ENCODE measurements at regions not wholly inside any gene's neighbourhood (a gene's known extent, or its start where the extent isn't known, plus 50 kb on each side); places are given as distances from the start of the nearest gene placed in this dataset.

DNA sequence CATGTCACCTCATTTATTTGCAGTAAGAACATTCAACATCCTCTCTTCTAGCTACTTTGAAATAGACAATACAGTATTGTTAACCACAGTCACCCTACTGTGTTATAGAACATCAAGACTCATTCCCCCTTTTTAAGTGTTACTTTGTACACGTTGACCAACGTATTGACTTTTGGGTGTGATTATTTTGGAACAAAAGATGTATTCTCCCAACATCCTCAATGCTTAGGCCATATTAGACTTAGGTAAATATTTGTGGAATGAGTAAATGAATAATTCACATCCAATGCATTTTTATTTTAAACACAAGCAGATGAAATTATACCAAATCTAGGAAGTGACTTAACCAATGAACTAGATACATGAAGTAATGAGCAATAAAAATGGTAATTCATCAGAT, 296.6 kb downstream of the CHRM3 start:
- Histone ChIP-seq H3K9ac (ENCODE audit: insufficient read depth, low read length) (no peak overlapping the region), H3K4me3 (replicated peaks in 1 of 4; ENCODE audit: control extremely low read depth in 1 of 4, insufficient read depth in 1 of 4, low read depth in 3 of 4, low read length in 4 of 4) (no peak overlapping the region), H3K4me2 (ENCODE audit: extremely low read depth, insufficient read depth, low read length) (no peak overlapping the region), H3K4me1 (ENCODE audit: control insufficient read depth, extremely low read depth, insufficient read depth, low read length) (no peaks in the 10 kb centered on the region), H3K36me3 (ENCODE audit: control insufficient read depth, insufficient read depth, low read length) (no peaks in the 10 kb centered on the region), H2AFZ (ENCODE audit: low read length) (no peak overlapping the region), H3K27ac (ENCODE audit: insufficient read depth, low read length) (no peak overlapping the region), H3K79me2 (ENCODE audit: control insufficient read depth, insufficient read depth, low read length) (no peaks in the 10 kb centered on the region), H3K9me3 (ENCODE audit: control insufficient read depth, insufficient read depth, low read depth, low read length) (no peaks in the 10 kb centered on the region), H3K27me3 (ENCODE audit: control insufficient read depth, insufficient read depth, low read length) (no peaks in the 10 kb centered on the region), H4K20me1 (ENCODE audit: control insufficient read depth, extremely low read depth, insufficient read depth, low read length) (no peaks in the 10 kb centered on the region)
- no peak for TF ChIP-seq EZH2 (IDR thresholded peaks at IDR 0.05; ENCODE audit: low read length, missing control alignments)
- TF ChIP-seq, protein P1, sequence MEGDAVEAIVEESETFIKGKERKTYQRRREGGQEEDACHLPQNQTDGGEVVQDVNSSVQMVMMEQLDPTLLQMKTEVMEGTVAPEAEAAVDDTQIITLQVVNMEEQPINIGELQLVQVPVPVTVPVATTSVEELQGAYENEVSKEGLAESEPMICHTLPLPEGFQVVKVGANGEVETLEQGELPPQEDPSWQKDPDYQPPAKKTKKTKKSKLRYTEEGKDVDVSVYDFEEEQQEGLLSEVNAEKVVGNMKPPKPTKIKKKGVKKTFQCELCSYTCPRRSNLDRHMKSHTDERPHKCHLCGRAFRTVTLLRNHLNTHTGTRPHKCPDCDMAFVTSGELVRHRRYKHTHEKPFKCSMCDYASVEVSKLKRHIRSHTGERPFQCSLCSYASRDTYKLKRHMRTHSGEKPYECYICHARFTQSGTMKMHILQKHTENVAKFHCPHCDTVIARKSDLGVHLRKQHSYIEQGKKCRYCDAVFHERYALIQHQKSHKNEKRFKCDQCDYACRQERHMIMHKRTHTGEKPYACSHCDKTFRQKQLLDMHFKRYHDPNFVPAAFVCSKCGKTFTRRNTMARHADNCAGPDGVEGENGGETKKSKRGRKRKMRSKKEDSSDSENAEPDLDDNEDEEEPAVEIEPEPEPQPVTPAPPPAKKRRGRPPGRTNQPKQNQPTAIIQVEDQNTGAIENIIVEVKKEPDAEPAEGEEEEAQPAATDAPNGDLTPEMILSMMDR (conservative IDR thresholded peaks at IDR 0.05 in 1 of 2, IDR thresholded peaks at IDR 0.05 in 1 of 2; ENCODE audit: low read depth in 1 of 2, low read length in 2 of 2): no peak
- no peak for DNase-seq (ENCODE audit: low read depth in 2 of 2)

DNA sequence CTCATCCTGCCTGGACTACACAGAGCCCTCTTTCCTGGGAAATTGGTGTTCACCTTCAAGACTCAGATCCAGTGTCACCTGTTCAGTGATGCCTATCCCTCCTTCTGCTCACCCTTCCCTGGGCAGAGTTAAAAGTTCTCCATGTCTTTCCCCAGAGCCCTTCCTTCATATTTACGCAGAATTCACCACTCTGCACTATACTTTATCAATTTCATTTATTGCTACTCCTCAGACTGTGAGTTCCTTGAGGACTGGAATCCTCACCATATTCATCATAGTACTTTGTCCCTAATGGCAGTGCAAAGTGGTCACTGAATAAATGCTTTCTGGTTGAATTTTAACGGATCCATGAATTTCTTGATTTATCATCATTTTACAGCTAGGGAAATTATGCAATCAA, 300.0 kb downstream of the CHRM3 start:
- Histone ChIP-seq H3K27me3 (ENCODE audit: control insufficient read depth, insufficient read depth, low read length) (no peaks in the 10 kb centered on the region), H3K9ac (ENCODE audit: insufficient read depth, low read length) (no peak overlapping the region), H4K20me1 (ENCODE audit: control insufficient read depth, extremely low read depth, insufficient read depth, low read length) (no peaks in the 10 kb centered on the region), H2AFZ (ENCODE audit: low read length) (no peak overlapping the region), H3K4me3 (replicated peaks in 1 of 4; ENCODE audit: control extremely low read depth in 1 of 4, insufficient read depth in 1 of 4, low read depth in 3 of 4, low read length in 4 of 4) (no peak overlapping the region), H3K36me3 (ENCODE audit: control insufficient read depth, insufficient read depth, low read length) (no peaks in the 10 kb centered on the region), H3K27ac (ENCODE audit: insufficient read depth, low read length) (no peak overlapping the region), H3K79me2 (ENCODE audit: control insufficient read depth, insufficient read depth, low read length) (no peaks in the 10 kb centered on the region), H3K4me1 (ENCODE audit: control insufficient read depth, extremely low read depth, insufficient read depth, low read length) (no peaks in the 10 kb centered on the region), H3K4me2 (ENCODE audit: extremely low read depth, insufficient read depth, low read length) (no peak overlapping the region), H3K9me3 (ENCODE audit: control insufficient read depth, insufficient read depth, low read depth, low read length) (no peaks in the 10 kb centered on the region)
- TF ChIP-seq, protein P1 (conservative IDR thresholded peaks at IDR 0.05 in 1 of 2, IDR thresholded peaks at IDR 0.05 in 1 of 2; ENCODE audit: low read depth in 1 of 2, low read length in 2 of 2): no peak
- no peak for TF ChIP-seq EZH2 (IDR thresholded peaks at IDR 0.05; ENCODE audit: low read length, missing control alignments)
- DNase-seq (ENCODE audit: low read depth in 2 of 2): no peak

DNA sequence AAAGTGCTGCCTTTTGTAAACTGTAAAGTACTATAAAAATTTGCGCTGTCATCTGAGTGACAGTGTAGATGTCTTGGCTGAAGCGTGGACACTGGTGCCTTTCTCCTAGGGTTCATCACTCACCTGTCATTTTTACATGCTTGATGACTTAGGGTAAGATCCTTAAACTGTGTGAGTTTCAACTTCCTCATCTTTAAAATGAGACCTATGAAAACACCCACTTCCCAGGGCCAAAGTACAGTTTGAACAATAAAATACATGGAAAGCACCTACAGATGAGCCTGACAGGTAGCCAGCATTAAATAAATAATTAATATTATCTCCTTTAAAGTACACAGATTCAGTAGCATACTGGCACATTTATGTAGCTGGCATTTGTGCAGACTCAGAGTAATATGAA, 309.9 kb downstream of the CHRM3 start:
- Histone ChIP-seq H3K79me2 (ENCODE audit: control insufficient read depth, insufficient read depth, low read length) (no peaks in the 10 kb centered on the region), H2AFZ (ENCODE audit: low read length) (no peak overlapping the region), H3K4me2 (ENCODE audit: extremely low read depth, insufficient read depth, low read length) (no peak overlapping the region), H3K27me3 (ENCODE audit: control insufficient read depth, insufficient read depth, low read length) (no peaks in the 10 kb centered on the region), H3K4me1 (ENCODE audit: control insufficient read depth, extremely low read depth, insufficient read depth, low read length) (no peaks in the 10 kb centered on the region), H3K36me3 (ENCODE audit: control insufficient read depth, insufficient read depth, low read length) (no peaks in the 10 kb centered on the region), H4K20me1 (ENCODE audit: control insufficient read depth, extremely low read depth, insufficient read depth, low read length) (no peaks in the 10 kb centered on the region), H3K9me3 (ENCODE audit: control insufficient read depth, insufficient read depth, low read depth, low read length) (no peaks in the 10 kb centered on the region), H3K4me3 (replicated peaks in 1 of 4; ENCODE audit: control extremely low read depth in 1 of 4, insufficient read depth in 1 of 4, low read depth in 3 of 4, low read length in 4 of 4) (no peak overlapping the region), H3K27ac (ENCODE audit: insufficient read depth, low read length) (no peak overlapping the region), H3K9ac (ENCODE audit: insufficient read depth, low read length) (no peak overlapping the region)
- TF ChIP-seq, protein P1 (conservative IDR thresholded peaks at IDR 0.05 in 1 of 2, IDR thresholded peaks at IDR 0.05 in 1 of 2; ENCODE audit: low read depth in 1 of 2, low read length in 2 of 2): no peak
- TF ChIP-seq EZH2 (IDR thresholded peaks at IDR 0.05; ENCODE audit: low read length, missing control alignments): no peak
- DNase-seq (ENCODE audit: low read depth in 2 of 2): no peak
